ENCODE measurements at regions not wholly inside any gene's neighbourhood (a gene's known extent, or its start where the extent isn't known, plus 50 kb on each side); places are given as distances from the start of the nearest gene placed in this dataset.

DNA sequence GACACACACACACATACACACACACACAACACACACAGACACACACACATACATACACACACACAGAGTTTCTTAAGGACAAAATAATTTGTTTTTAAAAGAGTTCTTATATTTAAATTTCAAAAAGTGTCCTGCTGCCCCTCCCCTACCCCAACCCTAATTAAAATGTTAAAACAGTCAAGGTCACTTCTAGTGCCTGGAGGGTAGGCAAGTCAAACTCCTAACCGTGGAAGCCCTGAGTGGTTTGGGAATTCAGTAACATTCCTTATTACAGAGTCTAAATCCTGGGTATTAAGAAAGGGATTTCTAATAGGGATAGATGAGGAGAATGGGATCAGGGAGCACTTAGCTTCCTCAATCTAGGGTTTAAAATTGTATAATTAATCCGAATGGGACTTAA, 403.6 kb upstream of the NFIA start:
- no peaks in the 10 kb centered on the region for H3K9me3 ChIP-seq (replicated peaks in 1 of 2; ENCODE audit: control insufficient read depth in 2 of 2, insufficient read depth in 1 of 2, low read depth in 1 of 2, low read length in 2 of 2)
- no peaks in the 10 kb centered on the region for H3K36me3 ChIP-seq (replicated peaks in 1 of 2; ENCODE audit: control insufficient read depth in 2 of 2, insufficient read depth in 2 of 2, low read length in 2 of 2)
- no peak overlapping the region for H4K8ac ChIP-seq (ENCODE audit: low read depth, low read length)
- H3K79me1 ChIP-seq (ENCODE audit: low read depth, low read length), result no peaks in the 10 kb centered on the region
- WGBS, 2 donors (ENCODE audit: extremely low coverage in 2 of 2, insufficient read length in 2 of 2, insufficient replicate concordance in 1 of 2), result no CpG with 5 or more reads among the region's 2 CpGs
- no peak overlapping the region for H3K4me3 ChIP-seq (ENCODE audit: low read length in 2 of 2)
- no peak overlapping the region for H2BK12ac ChIP-seq (ENCODE audit: low read length)
- DNase-seq (ENCODE audit: low spot score), result no peak
- no peaks in the 10 kb centered on the region for H3K27me3 ChIP-seq (ENCODE audit: control insufficient read depth in 3 of 3, insufficient read depth in 3 of 3, low read depth in 1 of 3, low read length in 3 of 3)
- H3K18ac ChIP-seq (ENCODE audit: low read length), result no peak overlapping the region
- H3K9ac ChIP-seq (ENCODE audit: low read depth, low read length, poor library complexity), result no peak overlapping the region
- H3K4ac ChIP-seq (ENCODE audit: low read length), result no peak overlapping the region
- H4K91ac ChIP-seq (ENCODE audit: low read depth, low read length, poor library complexity), result no peak overlapping the region
- H2BK120ac ChIP-seq (ENCODE audit: low read depth, low read length), result no peak overlapping the region
- H3K4me2 ChIP-seq (ENCODE audit: insufficient read depth, low read length, poor library complexity, severe bottlenecking), result no peak overlapping the region
- no peak overlapping the region for H2AK5ac ChIP-seq (ENCODE audit: low read depth, low read length)
- H3K27ac ChIP-seq (replicated peaks; ENCODE audit: low read length), result no peak overlapping the region
- peaks cover 6 to 7% of the 10 kb centered on the region in 2 donors for H3K4me1 ChIP-seq (ENCODE audit: control insufficient read depth in 2 of 2, insufficient read depth in 1 of 2, low read depth in 1 of 2, low read length in 2 of 2)
- H3K23ac ChIP-seq (ENCODE audit: low read depth, low read length, poor library complexity), result no peak overlapping the region
- no peak overlapping the region for H2BK5ac ChIP-seq (ENCODE audit: low read length)
- no peak overlapping the region for H2BK15ac ChIP-seq (ENCODE audit: low read length)
- H3K14ac ChIP-seq (ENCODE audit: low read length), result no peak overlapping the region
- no peak overlapping the region for H2AFZ ChIP-seq (ENCODE audit: low read length)

DNA sequence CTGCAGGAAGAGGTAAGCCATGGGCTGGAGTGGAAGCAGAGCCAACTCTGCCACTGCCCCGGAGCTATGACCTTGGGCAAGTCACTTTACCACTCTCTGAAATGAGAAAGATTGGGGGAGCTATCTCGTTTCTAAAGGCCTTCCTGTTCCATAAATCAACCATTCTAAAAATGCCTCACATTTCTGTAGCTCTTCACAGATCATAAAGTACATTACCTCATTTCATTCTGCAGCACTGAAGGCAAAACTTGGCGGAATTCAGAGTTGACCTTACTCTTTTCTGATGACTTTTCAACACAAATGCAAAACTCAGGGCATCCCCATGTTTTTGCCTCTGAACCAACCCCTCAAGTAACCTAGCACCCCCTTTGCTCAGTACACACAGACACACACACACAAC, 404.0 kb upstream of the NFIA start:
- Histone ChIP-seq H2AK5ac (ENCODE audit: low read depth, low read length) (no peak overlapping the region), H2BK120ac (ENCODE audit: low read depth, low read length) (no peak overlapping the region), H3K27ac (replicated peaks; ENCODE audit: low read length) (no peak overlapping the region), H3K23ac (ENCODE audit: low read depth, low read length, poor library complexity) (no peak overlapping the region), H3K27me3 (ENCODE audit: control insufficient read depth in 3 of 3, insufficient read depth in 3 of 3, low read depth in 1 of 3, low read length in 3 of 3) (no peaks in the 10 kb centered on the region), H3K4ac (ENCODE audit: low read length) (no peak overlapping the region), H3K14ac (ENCODE audit: low read length) (no peak overlapping the region), H3K9me3 (replicated peaks in 1 of 2; ENCODE audit: control insufficient read depth in 2 of 2, insufficient read depth in 1 of 2, low read depth in 1 of 2, low read length in 2 of 2) (no peaks in the 10 kb centered on the region), H2AFZ (ENCODE audit: low read length) (no peak overlapping the region), H3K36me3 (replicated peaks in 1 of 2; ENCODE audit: control insufficient read depth in 2 of 2, insufficient read depth in 2 of 2, low read length in 2 of 2) (no peaks in the 10 kb centered on the region), H2BK15ac (ENCODE audit: low read length) (no peak overlapping the region), H3K4me1 (ENCODE audit: control insufficient read depth in 2 of 2, insufficient read depth in 1 of 2, low read depth in 1 of 2, low read length in 2 of 2) (peaks cover 6 to 7% of the 10 kb centered on the region in 2 donors), H2BK5ac (ENCODE audit: low read length) (no peak overlapping the region), H3K4me2 (ENCODE audit: insufficient read depth, low read length, poor library complexity, severe bottlenecking) (no peak overlapping the region), H3K4me3 (ENCODE audit: low read length in 2 of 2) (no peak overlapping the region), H3K9ac (ENCODE audit: low read depth, low read length, poor library complexity) (no peak overlapping the region), H3K79me1 (ENCODE audit: low read depth, low read length) (no peaks in the 10 kb centered on the region), H3K18ac (ENCODE audit: low read length) (peak overlapping the region; percentile 40), H4K91ac (ENCODE audit: low read depth, low read length, poor library complexity) (no peak overlapping the region), H2BK12ac (ENCODE audit: low read length) (no peak overlapping the region), H4K8ac (ENCODE audit: low read depth, low read length) (no peak overlapping the region)
- no CpG with 5 or more reads among the region's 3 CpGs for WGBS, 2 donors (ENCODE audit: extremely low coverage in 2 of 2, insufficient read length in 2 of 2, insufficient replicate concordance in 1 of 2)
- DNase-seq (ENCODE audit: low spot score), result no peak

DNA sequence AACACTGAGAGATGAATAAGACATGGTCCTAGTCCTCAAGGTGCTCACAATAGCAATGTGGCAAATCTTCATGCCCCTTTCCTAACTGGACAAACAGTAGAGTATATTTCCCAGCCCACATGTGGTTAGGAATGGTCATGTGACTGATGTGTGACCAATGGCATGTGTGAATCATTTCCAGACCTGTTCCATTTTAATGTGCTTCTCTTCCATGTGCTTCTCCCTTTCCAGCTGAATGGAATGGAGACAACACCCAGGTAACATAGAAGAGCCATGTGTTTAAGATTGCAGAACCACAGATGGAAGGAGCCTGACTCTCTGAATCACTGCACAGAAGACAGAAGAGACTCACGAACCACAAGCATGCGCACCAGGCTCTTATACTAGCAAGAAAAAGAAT, 409.9 kb upstream of the NFIA start:
- no peak overlapping the region for H2BK15ac ChIP-seq (ENCODE audit: low read length)
- no CpG with 5 or more reads among the region's 2 CpGs for WGBS, 2 donors (ENCODE audit: extremely low coverage in 2 of 2, insufficient read length in 2 of 2, insufficient replicate concordance in 1 of 2)
- H3K4ac ChIP-seq (ENCODE audit: low read length), result no peak overlapping the region
- H3K9me3 ChIP-seq (replicated peaks in 1 of 2; ENCODE audit: control insufficient read depth in 2 of 2, insufficient read depth in 1 of 2, low read depth in 1 of 2, low read length in 2 of 2), result no peaks in the 10 kb centered on the region
- no peak overlapping the region for H3K4me2 ChIP-seq (ENCODE audit: insufficient read depth, low read length, poor library complexity, severe bottlenecking)
- H2BK5ac ChIP-seq (ENCODE audit: low read length), result no peak overlapping the region
- H3K4me1 ChIP-seq (ENCODE audit: control insufficient read depth in 2 of 2, insufficient read depth in 1 of 2, low read depth in 1 of 2, low read length in 2 of 2), result peaks cover 0 to 1% of the 10 kb centered on the region in 2 donors
- H3K36me3 ChIP-seq (replicated peaks in 1 of 2; ENCODE audit: control insufficient read depth in 2 of 2, insufficient read depth in 2 of 2, low read length in 2 of 2), result no peaks in the 10 kb centered on the region
- H2AFZ ChIP-seq (ENCODE audit: low read length), result no peak overlapping the region
- H3K79me1 ChIP-seq (ENCODE audit: low read depth, low read length), result no peaks in the 10 kb centered on the region
- H3K14ac ChIP-seq (ENCODE audit: low read length), result no peak overlapping the region
- no peak overlapping the region for H3K27ac ChIP-seq (replicated peaks; ENCODE audit: low read length)
- H3K4me3 ChIP-seq (ENCODE audit: low read length in 2 of 2), result no peak overlapping the region
- DNase-seq (ENCODE audit: low spot score), result no peak
- H2BK12ac ChIP-seq (ENCODE audit: low read length), result no peak overlapping the region
- H2AK5ac ChIP-seq (ENCODE audit: low read depth, low read length), result no peak overlapping the region
- no peak overlapping the region for H3K18ac ChIP-seq (ENCODE audit: low read length)
- no peaks in the 10 kb centered on the region for H3K27me3 ChIP-seq (ENCODE audit: control insufficient read depth in 3 of 3, insufficient read depth in 3 of 3, low read depth in 1 of 3, low read length in 3 of 3)
- no peak overlapping the region for H4K91ac ChIP-seq (ENCODE audit: low read depth, low read length, poor library complexity)
- no peak overlapping the region for H3K9ac ChIP-seq (ENCODE audit: low read depth, low read length, poor library complexity)
- no peak overlapping the region for H4K8ac ChIP-seq (ENCODE audit: low read depth, low read length)
- no peak overlapping the region for H2BK120ac ChIP-seq (ENCODE audit: low read depth, low read length)
- no peak overlapping the region for H3K23ac ChIP-seq (ENCODE audit: low read depth, low read length, poor library complexity)

DNA sequence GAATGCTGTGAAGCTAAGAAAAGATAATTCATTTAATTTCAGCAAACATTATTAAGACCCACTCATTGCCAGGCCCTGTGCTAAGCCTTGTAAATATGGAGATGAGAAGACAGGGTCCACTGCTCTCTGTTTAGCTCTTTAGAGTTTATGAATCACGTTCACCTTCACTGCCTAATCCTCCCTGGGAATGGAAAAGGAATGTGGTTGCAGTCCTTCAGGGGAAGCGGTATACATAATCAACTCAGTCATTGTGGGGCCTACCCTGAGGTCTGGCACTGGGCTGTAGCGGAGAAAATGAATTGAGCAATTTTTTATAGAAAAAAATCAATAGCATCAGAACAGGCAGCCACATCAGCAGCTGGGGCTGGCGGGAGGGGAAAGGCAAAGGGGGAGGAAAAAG, 412.1 kb upstream of the NFIA start:
- H2BK15ac ChIP-seq (ENCODE audit: low read length), result no peak overlapping the region
- no peak overlapping the region for H3K14ac ChIP-seq (ENCODE audit: low read length)
- H2AFZ ChIP-seq (ENCODE audit: low read length), result no peak overlapping the region
- no peak overlapping the region for H2BK120ac ChIP-seq (ENCODE audit: low read depth, low read length)
- H3K9ac ChIP-seq (ENCODE audit: low read depth, low read length, poor library complexity), result no peak overlapping the region
- no peak overlapping the region for H3K23ac ChIP-seq (ENCODE audit: low read depth, low read length, poor library complexity)
- no peak overlapping the region for H3K27ac ChIP-seq (replicated peaks; ENCODE audit: low read length)
- H3K4me1 ChIP-seq (ENCODE audit: control insufficient read depth in 2 of 2, insufficient read depth in 1 of 2, low read depth in 1 of 2, low read length in 2 of 2), result peaks cover 0 to 1% of the 10 kb centered on the region in 2 donors
- no peaks in the 10 kb centered on the region for H3K9me3 ChIP-seq (replicated peaks in 1 of 2; ENCODE audit: control insufficient read depth in 2 of 2, insufficient read depth in 1 of 2, low read depth in 1 of 2, low read length in 2 of 2)
- H3K79me1 ChIP-seq (ENCODE audit: low read depth, low read length), result no peaks in the 10 kb centered on the region
- no CpG with 5 or more reads among the region's 4 CpGs for WGBS, 2 donors (ENCODE audit: extremely low coverage in 2 of 2, insufficient read length in 2 of 2, insufficient replicate concordance in 1 of 2)
- H4K91ac ChIP-seq (ENCODE audit: low read depth, low read length, poor library complexity), result no peak overlapping the region
- H3K4ac ChIP-seq (ENCODE audit: low read length), result no peak overlapping the region
- no peak for DNase-seq (ENCODE audit: low spot score)
- H3K18ac ChIP-seq (ENCODE audit: low read length), result no peak overlapping the region
- H3K27me3 ChIP-seq (ENCODE audit: control insufficient read depth in 3 of 3, insufficient read depth in 3 of 3, low read depth in 1 of 3, low read length in 3 of 3), result no peaks in the 10 kb centered on the region
- H3K36me3 ChIP-seq (replicated peaks in 1 of 2; ENCODE audit: control insufficient read depth in 2 of 2, insufficient read depth in 2 of 2, low read length in 2 of 2), result no peaks in the 10 kb centered on the region
- H2BK5ac ChIP-seq (ENCODE audit: low read length), result no peak overlapping the region
- no peak overlapping the region for H3K4me3 ChIP-seq (ENCODE audit: low read length in 2 of 2)
- H3K4me2 ChIP-seq (ENCODE audit: insufficient read depth, low read length, poor library complexity, severe bottlenecking), result no peak overlapping the region
- H2BK12ac ChIP-seq (ENCODE audit: low read length), result no peak overlapping the region
- no peak overlapping the region for H4K8ac ChIP-seq (ENCODE audit: low read depth, low read length)
- no peak overlapping the region for H2AK5ac ChIP-seq (ENCODE audit: low read depth, low read length)
